GM12878 (cell line): ENCODE measurements at regions not wholly inside any gene's neighbourhood (a gene's known extent, or its start where the extent isn't known, plus 50 kb on each side); places are given as distances from the start of the nearest gene placed in this dataset.

Source experiments
- ATAC-seq: fragments of 200-7000 bp; cut with Tn5 transposase; 3 replicates; pipeline ENCODE4 v1.9.1; 2020; ENCODE audit warnings: mild to moderate bottlenecking, moderate library complexity
- BruUV-seq: library from RNA; stranded (reverse); fragments of 400-500 nt; replicated peaks from 2 replicates; lab custom pipeline; 2021; lab: Mats Ljungman, UMichigan
- CTCF ChIA-PET: fragments of 300-600 bp; sonication (Branson Sonifier 250); formaldehyde crosslinking; extraction: SDS; loops from one replicate; lab custom pipeline; 2021; ENCODE audit warnings: inconsistent platforms; lab: Yijun Ruan, JAX
- POLR2A ChIA-PET: fragments of 350-600 bp; formaldehyde crosslinking; extraction: SDS; loops from one replicate; lab custom pipeline; 2021; ENCODE audit warnings: inconsistent platforms; lab: Charles Lee
- RAD21 ChIA-PET: fragments of 300-600 bp; sonication (Branson Sonifier 250); formaldehyde crosslinking; loops from one replicate; lab custom pipeline; 2023; ENCODE audit warnings: antibody characterized with exemption; ENCODE audit not compliant: unreplicated experiment; lab: Charles Lee
- SMC1A ChIA-PET: fragments of 300-600 bp; sonication (Branson Sonifier 250); formaldehyde crosslinking; loops from one replicate; lab custom pipeline; 2023; ENCODE audit not compliant: unreplicated experiment, uncharacterized antibody; lab: Charles Lee
- DNase-seq: peaks from one replicate; pipeline ENCODE4 v3.0.0-alpha.2; 2011; ENCODE audit warnings: low read depth, low spot score
- FAIRE-seq: peaks from 3 replicates; lab custom pipeline; 2011; peaks lifted over from hg19 to GRCh38; lab: Jason Lieb, UNC
- H2AFZ ChIP-seq: 2 replicates; pipeline ENCODE4 v1.6.0; 2011; ENCODE audit warnings: low read depth, low read length, control low read depth; ENCODE audit not compliant: control insufficient read depth
- H3K27ac ChIP-seq: 2 replicates; pipeline ENCODE4 v1.5.1; 2011; ENCODE audit warnings: control low read depth; ENCODE audit not compliant: control insufficient read depth, insufficient read depth
- H3K27me3 ChIP-seq, 2 experiments: replicated peaks in 1 of 2; 2 replicates each; pipeline versions ENCODE4 v1.6.0 to v1.6.1; 2011; ENCODE audit warnings: low read length in 1 of 2; ENCODE audit not compliant: control insufficient read depth in 2 of 2, insufficient read depth in 2 of 2
- H3K36me3 ChIP-seq, 2 experiments: 2 replicates each; pipeline ENCODE4 v1.5.1; 2011; ENCODE audit warnings: low read length in 1 of 2; ENCODE audit not compliant: control insufficient read depth in 2 of 2, insufficient read depth in 2 of 2
- H3K4me1 ChIP-seq: 2 replicates; pipeline ENCODE4 v1.6.1; 2011; ENCODE audit warnings: mild to moderate bottlenecking, low read length, moderate library complexity, mixed read lengths; ENCODE audit not compliant: control insufficient read depth, insufficient read depth
- H3K4me2 ChIP-seq: 2 replicates; pipeline ENCODE4 v1.6.0; 2011; ENCODE audit warnings: control low read depth; ENCODE audit not compliant: control insufficient read depth, insufficient read depth
- H3K4me3 ChIP-seq: fragments of 200-600 bp; sonication (generic); 2 replicates; pipeline ENCODE4 v1.5.1; 2016
- H3K79me2 ChIP-seq: 2 replicates; pipeline ENCODE4 v1.6.0; 2011; ENCODE audit warnings: low read length; ENCODE audit not compliant: control insufficient read depth, insufficient read depth
- H3K9ac ChIP-seq: 2 replicates; pipeline ENCODE4 v1.8.0; 2011; ENCODE audit warnings: low read length, control low read depth, mixed read lengths; ENCODE audit not compliant: control insufficient read depth, insufficient read depth
- H3K9me3 ChIP-seq: replicated peaks from 3 replicates; pipeline ENCODE4 v1.5.1; 2011; ENCODE audit warnings: mild to moderate bottlenecking, low read length; ENCODE audit not compliant: control insufficient read depth, insufficient read depth
- H4K20me1 ChIP-seq: 2 replicates; pipeline ENCODE4 v1.6.0; 2011; ENCODE audit not compliant: control insufficient read depth, insufficient read depth
- CBFB ChIP-seq: IDR thresholded peaks from 2 replicates; pipeline ENCODE4 v1.6.1; 2016; ENCODE audit warnings: antibody characterized with exemption, low read depth
- FOS ChIP-seq: IDR thresholded peaks from 3 replicates; pipeline ENCODE4 v1.6.1; 2011; ENCODE audit warnings: borderline replicate concordance; ENCODE audit not compliant: insufficient read length; ENCODE audit errors: extremely low read depth
- NR2F1 ChIP-seq: fragments of 450-650 bp; conservative IDR thresholded peaks from 2 replicates; pipeline ENCODE4 v1.6.1; 2017; ENCODE audit warnings: mild to moderate bottlenecking
- POLR2A ChIP-seq: IDR thresholded peaks from 2 replicates; pipeline ENCODE4 v1.6.1; 2011; ENCODE audit warnings: low read depth, mild to moderate bottlenecking, low read length
- SPI1 ChIP-seq: IDR thresholded peaks from 2 replicates; pipeline ENCODE4 v1.6.1; 2011; ENCODE audit warnings: low read depth, mild to moderate bottlenecking, low read length, moderate library complexity, borderline replicate concordance; ENCODE audit not compliant: insufficient read depth
- ZNF217 ChIP-seq: fragments of 450-650 bp; IDR thresholded peaks from 2 replicates; pipeline ENCODE4 v1.6.1; 2017; ENCODE audit warnings: antibody characterized with exemption, mild to moderate bottlenecking
- WGBS: methylation state at CpG from one replicate; pipeline ENCODE4 v1.1.6; 2016; ENCODE audit warnings: low lambda C conversion rate; ENCODE audit not compliant: insufficient replicate concordance, insufficient coverage; ENCODE audit errors: missing lambda C conversion rate; 5-methylcytosine and 5-hydroxymethylcytosine counted together
- in situ Hi-C: fragments of 300-500 bp; cut with MboI; formaldehyde crosslinking; loops from 9 replicates; pipeline ENCODE4 v1.14.3; 2018; ENCODE audit warnings: mixed read lengths
- intact Hi-C: fragments of 100-400 bp; cut with micrococcal nuclease; formaldehyde crosslinking; loops from one replicate; pipeline ENCODE4 v1.14.2; 2022; ENCODE audit not compliant: unreplicated experiment
- TF ChIP-seq, protein P1 (sequence below): IDR thresholded peaks from 2 replicates; pipeline ENCODE4 v1.6.1; 2012; ENCODE audit warnings: mild to moderate bottlenecking, low read depth, low read length
- TF ChIP-seq, protein P2 (sequence below): fragments of 450-650 bp; conservative IDR thresholded peaks from 2 replicates; pipeline ENCODE4 v1.6.1; 2017; ENCODE audit warnings: mild to moderate bottlenecking, moderate library complexity

GRCh38 chr9:87441251-87441650 is 56.4 kb upstream of the DAPK1 start:
- Histone ChIP-seq H3K79me2 (no peaks in the 10 kb centered on the region), H2AFZ (no peak overlapping the region), H3K9me3 (no peaks in the 10 kb centered on the region; the same call in 2 of the 3 replicates), H3K9ac (no peak overlapping the region), H3K36me3 (no peaks in the 10 kb centered on the region), H3K4me1 (peaks cover 3% of the 10 kb centered on the region; the same call in 1 of the 2 replicates), H3K27ac (no peak overlapping the region), H4K20me1 (no peaks in the 10 kb centered on the region), H3K4me3 (no peak overlapping the region), H3K27me3 (no peaks in the 10 kb centered on the region), H3K4me2 (no peak overlapping the region)
- DNase-seq (no peak), ATAC-seq (no peak), FAIRE-seq (no peak)
- intact Hi-C loops (no loop called here), in situ Hi-C loops (no loop called here)
- WGBS = 62% methylated on average over 2 of the region's 2 CpGs
- CTCF ChIA-PET = no interaction called here
- POLR2A ChIA-PET = interaction anchor here (0.6 kb wide), 1 partner anchor 103 kb away, joined by 3 read pairs; no protein-coding TSS in a partner anchor
- SMC1A ChIA-PET = interaction anchor here (1.0 kb wide), 1 partner anchor 41 kb away, joined by 3 read pairs; no protein-coding TSS in a partner anchor
- no peak for TF ChIP-seq CBFB
- no peak for TF ChIP-seq FOS
- TF ChIP-seq POLR2A = no peak
- TF ChIP-seq, protein P1, sequence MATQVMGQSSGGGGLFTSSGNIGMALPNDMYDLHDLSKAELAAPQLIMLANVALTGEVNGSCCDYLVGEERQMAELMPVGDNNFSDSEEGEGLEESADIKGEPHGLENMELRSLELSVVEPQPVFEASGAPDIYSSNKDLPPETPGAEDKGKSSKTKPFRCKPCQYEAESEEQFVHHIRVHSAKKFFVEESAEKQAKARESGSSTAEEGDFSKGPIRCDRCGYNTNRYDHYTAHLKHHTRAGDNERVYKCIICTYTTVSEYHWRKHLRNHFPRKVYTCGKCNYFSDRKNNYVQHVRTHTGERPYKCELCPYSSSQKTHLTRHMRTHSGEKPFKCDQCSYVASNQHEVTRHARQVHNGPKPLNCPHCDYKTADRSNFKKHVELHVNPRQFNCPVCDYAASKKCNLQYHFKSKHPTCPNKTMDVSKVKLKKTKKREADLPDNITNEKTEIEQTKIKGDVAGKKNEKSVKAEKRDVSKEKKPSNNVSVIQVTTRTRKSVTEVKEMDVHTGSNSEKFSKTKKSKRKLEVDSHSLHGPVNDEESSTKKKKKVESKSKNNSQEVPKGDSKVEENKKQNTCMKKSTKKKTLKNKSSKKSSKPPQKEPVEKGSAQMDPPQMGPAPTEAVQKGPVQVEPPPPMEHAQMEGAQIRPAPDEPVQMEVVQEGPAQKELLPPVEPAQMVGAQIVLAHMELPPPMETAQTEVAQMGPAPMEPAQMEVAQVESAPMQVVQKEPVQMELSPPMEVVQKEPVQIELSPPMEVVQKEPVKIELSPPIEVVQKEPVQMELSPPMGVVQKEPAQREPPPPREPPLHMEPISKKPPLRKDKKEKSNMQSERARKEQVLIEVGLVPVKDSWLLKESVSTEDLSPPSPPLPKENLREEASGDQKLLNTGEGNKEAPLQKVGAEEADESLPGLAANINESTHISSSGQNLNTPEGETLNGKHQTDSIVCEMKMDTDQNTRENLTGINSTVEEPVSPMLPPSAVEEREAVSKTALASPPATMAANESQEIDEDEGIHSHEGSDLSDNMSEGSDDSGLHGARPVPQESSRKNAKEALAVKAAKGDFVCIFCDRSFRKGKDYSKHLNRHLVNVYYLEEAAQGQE = no peak
- TF ChIP-seq ZNF217 = no peak
- TF ChIP-seq, protein P2, sequence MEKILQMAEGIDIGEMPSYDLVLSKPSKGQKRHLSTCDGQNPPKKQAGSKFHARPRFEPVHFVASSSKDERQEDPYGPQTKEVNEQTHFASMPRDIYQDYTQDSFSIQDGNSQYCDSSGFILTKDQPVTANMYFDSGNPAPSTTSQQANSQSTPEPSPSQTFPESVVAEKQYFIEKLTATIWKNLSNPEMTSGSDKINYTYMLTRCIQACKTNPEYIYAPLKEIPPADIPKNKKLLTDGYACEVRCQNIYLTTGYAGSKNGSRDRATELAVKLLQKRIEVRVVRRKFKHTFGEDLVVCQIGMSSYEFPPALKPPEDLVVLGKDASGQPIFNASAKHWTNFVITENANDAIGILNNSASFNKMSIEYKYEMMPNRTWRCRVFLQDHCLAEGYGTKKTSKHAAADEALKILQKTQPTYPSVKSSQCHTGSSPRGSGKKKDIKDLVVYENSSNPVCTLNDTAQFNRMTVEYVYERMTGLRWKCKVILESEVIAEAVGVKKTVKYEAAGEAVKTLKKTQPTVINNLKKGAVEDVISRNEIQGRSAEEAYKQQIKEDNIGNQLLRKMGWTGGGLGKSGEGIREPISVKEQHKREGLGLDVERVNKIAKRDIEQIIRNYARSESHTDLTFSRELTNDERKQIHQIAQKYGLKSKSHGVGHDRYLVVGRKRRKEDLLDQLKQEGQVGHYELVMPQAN = no peak
- TF ChIP-seq NR2F1 = no peak
- TF ChIP-seq SPI1 = no peak
- no TSS peak for BruUV-seq
- RAD21 ChIA-PET = no interaction called here
